ENCODE measurements at regions not wholly inside any gene's neighbourhood (a gene's known extent, or its start where the extent isn't known, plus 50 kb on each side); places are given as distances from the start of the nearest gene placed in this dataset.

- Histone ChIP-seq H3K27me3 (ENCODE audit: insufficient read depth, low read length) (no peaks in the 10 kb centered on the region), H3K27ac (ENCODE audit: insufficient read length, low read depth, low read length) (no peak overlapping the region), H3K79me1 (ENCODE audit: insufficient read depth, low read depth, low read length, poor library complexity, severe bottlenecking) (no peaks in the 10 kb centered on the region), H2BK12ac (ENCODE audit: insufficient read length, low read depth, low read length) (no peak overlapping the region), H2BK15ac (ENCODE audit: low read depth, low read length) (no peak overlapping the region), H3T11ph (ENCODE audit: low read length) (no peak overlapping the region), H4K20me1 (ENCODE audit: control insufficient read depth, insufficient read depth, insufficient read length) (no peaks in the 10 kb centered on the region), H3K9ac (ENCODE audit: extremely low read depth, insufficient read length, low read length) (no peak overlapping the region), H2AK5ac (ENCODE audit: insufficient read length, low read length) (no peak overlapping the region), H2BK20ac (ENCODE audit: low read depth, low read length, poor library complexity, severe bottlenecking) (no peak overlapping the region), H3K14ac (ENCODE audit: insufficient read depth, low read length) (no peak overlapping the region), H3K23me2 (ENCODE audit: insufficient read length, low read depth, low read length, poor library complexity, severe bottlenecking) (no peaks in the 10 kb centered on the region), H3K79me2 (ENCODE audit: insufficient read depth, low read length) (no peaks in the 10 kb centered on the region), H4K5ac (ENCODE audit: insufficient read length, low read depth, low read length) (no peak overlapping the region), H2AFZ (ENCODE audit: low read length) (no peak overlapping the region), H3K4me2 (ENCODE audit: insufficient read depth, insufficient read length, low read length) (no peak overlapping the region), H2BK5ac (ENCODE audit: insufficient read length, low read length) (no peak overlapping the region), H4K8ac (replicated peaks; ENCODE audit: insufficient read length, low read depth, low read length) (no peak overlapping the region), H3K9me3 (ENCODE audit: control insufficient read depth, low read depth, low read length) (no peaks in the 10 kb centered on the region), H3K23ac (ENCODE audit: insufficient read length, low read depth, low read length) (no peak overlapping the region), H3K4ac (ENCODE audit: low read depth, low read length) (no peak overlapping the region), H2BK120ac (ENCODE audit: low read depth, low read length, poor library complexity, severe bottlenecking) (no peak overlapping the region), H4K91ac (ENCODE audit: insufficient read length, low read depth, low read length) (no peak overlapping the region), H3K56ac (ENCODE audit: insufficient read length, low read depth, low read length) (no peak overlapping the region), H3K4me1 (ENCODE audit: insufficient read depth, low read length) (no peaks in the 10 kb centered on the region; the same call in 1 of the 2 replicates), H3K18ac (ENCODE audit: insufficient read length, low read depth, low read length) (no peak overlapping the region)
- peaks cover 27 to 40% of the 10 kb centered on the region in 2 experiments for H3K4me1 Mint-ChIP-seq
- no peak overlapping the region for H3K4me3 Mint-ChIP-seq
- no peak for TF ChIP-seq CTCF (conservative IDR thresholded peaks at IDR 0.05)
- WGBS (ENCODE audit: extremely low coverage, insufficient read length, low lambda C conversion rate), result no CpG with 5 or more reads among the region's 9 CpGs
- H3K36me3 Mint-ChIP-seq (ENCODE audit: insufficient read depth in 1 of 3, low read depth in 3 of 3), result no peaks in the 10 kb centered on the region
- peaks cover 11% of the 10 kb centered on the region for H3K27me3 Mint-ChIP-seq (ENCODE audit: low read depth)
- no peak overlapping the region for H3K27ac Mint-ChIP-seq
- H3K9me3 Mint-ChIP-seq, result no peaks in the 10 kb centered on the region
- DNase-seq, result no peak
Measured at GRCh38 chr15:70396807-70397206, 299.1 kb upstream of the TLE3 start.
